ENCODE measurements at regions not wholly inside any gene's neighbourhood (a gene's known extent, or its start where the extent isn't known, plus 50 kb on each side); places are given as distances from the start of the nearest gene placed in this dataset.

DNA sequence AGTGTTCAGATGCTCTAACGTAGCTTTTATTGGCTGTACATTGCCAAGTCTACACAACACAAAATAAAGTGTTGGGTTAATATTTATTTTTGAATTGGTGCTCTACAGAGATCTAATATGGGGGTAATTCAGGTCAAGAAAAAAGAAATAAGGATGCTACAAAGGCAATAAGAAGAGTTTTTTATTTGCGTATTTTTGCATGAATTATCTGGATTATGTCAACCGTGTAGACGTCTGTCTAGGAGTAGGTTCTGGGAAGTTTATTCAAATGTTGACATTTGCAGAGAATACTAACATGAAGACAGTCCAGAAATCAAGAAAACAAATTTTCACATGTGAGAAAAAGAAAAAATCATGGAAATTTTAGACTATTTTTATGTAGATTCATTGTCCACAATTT lies 876.7 kb upstream of the POU3F3 start:
- Histone ChIP-seq H3K27ac (no peak overlapping the region), H3K9me3 (no peaks in the 10 kb centered on the region), H3K27me3 (no peaks in the 10 kb centered on the region), H3K4me1 (no peaks in the 10 kb centered on the region), H3K4me3 (no peak overlapping the region), H3K36me3 (no peaks in the 10 kb centered on the region)
- ATAC-seq, result no peak
- intact Hi-C loops (cut with DNase I), result no loop called here
- 90 to 92% methylated on average over 4 of the region's 4 CpGs for WGBS, 2 donors
- DNase-seq, result no peak
- TF ChIP-seq, protein P1, sequence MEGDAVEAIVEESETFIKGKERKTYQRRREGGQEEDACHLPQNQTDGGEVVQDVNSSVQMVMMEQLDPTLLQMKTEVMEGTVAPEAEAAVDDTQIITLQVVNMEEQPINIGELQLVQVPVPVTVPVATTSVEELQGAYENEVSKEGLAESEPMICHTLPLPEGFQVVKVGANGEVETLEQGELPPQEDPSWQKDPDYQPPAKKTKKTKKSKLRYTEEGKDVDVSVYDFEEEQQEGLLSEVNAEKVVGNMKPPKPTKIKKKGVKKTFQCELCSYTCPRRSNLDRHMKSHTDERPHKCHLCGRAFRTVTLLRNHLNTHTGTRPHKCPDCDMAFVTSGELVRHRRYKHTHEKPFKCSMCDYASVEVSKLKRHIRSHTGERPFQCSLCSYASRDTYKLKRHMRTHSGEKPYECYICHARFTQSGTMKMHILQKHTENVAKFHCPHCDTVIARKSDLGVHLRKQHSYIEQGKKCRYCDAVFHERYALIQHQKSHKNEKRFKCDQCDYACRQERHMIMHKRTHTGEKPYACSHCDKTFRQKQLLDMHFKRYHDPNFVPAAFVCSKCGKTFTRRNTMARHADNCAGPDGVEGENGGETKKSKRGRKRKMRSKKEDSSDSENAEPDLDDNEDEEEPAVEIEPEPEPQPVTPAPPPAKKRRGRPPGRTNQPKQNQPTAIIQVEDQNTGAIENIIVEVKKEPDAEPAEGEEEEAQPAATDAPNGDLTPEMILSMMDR (IDR thresholded peaks at IDR 0.05), result no peak

DNA sequence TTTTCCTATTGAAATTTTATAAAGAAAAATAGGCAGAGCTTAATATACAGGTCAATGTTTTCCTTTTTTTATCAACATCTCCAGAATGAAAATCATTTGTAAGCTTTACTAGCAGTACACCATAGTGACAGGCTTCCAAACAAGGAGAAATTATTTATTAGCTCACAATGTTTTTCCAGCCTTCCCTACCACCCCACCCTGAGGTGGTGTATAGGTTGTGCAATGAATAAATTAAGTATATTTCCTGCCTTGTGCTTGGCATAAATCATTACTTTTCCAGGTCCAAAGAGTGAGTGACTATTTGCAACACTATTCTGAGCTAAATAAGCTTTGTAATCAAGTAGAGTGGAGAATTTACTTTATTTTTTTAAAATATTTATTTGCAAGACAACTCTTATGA lies 876.2 kb upstream of the POU3F3 start:
- Histone ChIP-seq H3K4me3 (no peak overlapping the region), H3K27me3 (no peaks in the 10 kb centered on the region), H3K27ac (no peak overlapping the region), H3K9me3 (no peaks in the 10 kb centered on the region), H3K36me3 (no peaks in the 10 kb centered on the region), H3K4me1 (no peaks in the 10 kb centered on the region)
- TF ChIP-seq, protein P1 (IDR thresholded peaks at IDR 0.05), result no peak
- no peak for ATAC-seq
- DNase-seq, result no peak
- intact Hi-C loops (cut with DNase I), result no loop called here

DNA sequence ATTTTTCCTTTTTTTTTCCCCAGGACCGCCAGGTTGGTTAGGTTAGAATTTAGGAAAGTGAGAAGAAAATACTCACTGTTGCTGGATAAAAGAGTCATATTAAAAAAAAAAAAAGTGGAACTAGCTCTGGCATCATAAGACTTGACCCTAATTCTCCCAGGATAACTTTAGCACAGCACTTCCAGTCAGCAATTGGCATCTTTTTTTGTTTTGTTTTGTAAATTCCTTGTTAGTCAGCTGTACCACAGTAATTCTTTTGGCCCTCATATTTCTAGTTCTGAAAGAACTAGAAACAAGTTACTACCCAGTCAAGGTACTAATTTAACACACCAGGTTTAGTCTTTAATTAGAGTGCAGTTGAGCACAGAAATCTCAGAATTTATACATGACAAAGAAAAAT lies 873.5 kb upstream of the POU3F3 start:
- no peak for ATAC-seq
- intact Hi-C loops (cut with DNase I), result no loop called here

DNA sequence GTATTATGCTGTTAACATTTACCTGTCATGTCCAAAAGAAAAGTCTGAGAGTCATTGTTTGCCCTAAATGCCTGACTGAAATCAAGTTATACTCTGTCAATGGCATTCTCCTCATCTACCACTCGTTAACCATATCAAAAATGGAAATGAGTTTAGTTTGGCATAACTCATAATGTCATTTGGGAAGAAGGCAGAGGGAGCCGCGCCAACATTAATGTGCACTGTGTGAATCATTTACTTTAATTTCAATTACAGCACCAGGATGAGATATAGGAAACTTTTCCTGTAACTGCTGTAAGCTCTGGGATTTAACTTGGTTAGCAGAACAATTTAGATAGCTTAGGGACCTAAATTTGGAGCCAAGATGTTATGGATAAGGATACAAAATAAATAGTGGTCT lies 871.2 kb upstream of the POU3F3 start:
- H3K27me3 ChIP-seq, result no peaks in the 10 kb centered on the region
- H3K36me3 ChIP-seq, result no peaks in the 10 kb centered on the region
- intact Hi-C loops (cut with DNase I), result no loop called here
- no peak for DNase-seq
- no peak for ATAC-seq
- WGBS, 2 donors, result 81 to 84% methylated on average over 3 of the region's 3 CpGs
- H3K27ac ChIP-seq, result no peak overlapping the region
- no peak overlapping the region for H3K4me3 ChIP-seq
- TF ChIP-seq, protein P1 (IDR thresholded peaks at IDR 0.05), result no peak
- H3K9me3 ChIP-seq, result no peaks in the 10 kb centered on the region
- H3K4me1 ChIP-seq, result no peaks in the 10 kb centered on the region

More for the DNA sequence above, 873.5 kb upstream of the POU3F3 start:
- Histone ChIP-seq H3K36me3 (no peaks in the 10 kb centered on the region), H3K4me1 (no peaks in the 10 kb centered on the region), H3K27me3 (no peaks in the 10 kb centered on the region), H3K9me3 (no peaks in the 10 kb centered on the region), H3K4me3 (no peak overlapping the region), H3K27ac (no peak overlapping the region)
- DNase-seq, result no peak
- TF ChIP-seq, protein P1 (IDR thresholded peaks at IDR 0.05), result no peak
- 81 to 92% methylated on average over 1 of the region's 1 CpG for WGBS, 2 donors

DNA sequence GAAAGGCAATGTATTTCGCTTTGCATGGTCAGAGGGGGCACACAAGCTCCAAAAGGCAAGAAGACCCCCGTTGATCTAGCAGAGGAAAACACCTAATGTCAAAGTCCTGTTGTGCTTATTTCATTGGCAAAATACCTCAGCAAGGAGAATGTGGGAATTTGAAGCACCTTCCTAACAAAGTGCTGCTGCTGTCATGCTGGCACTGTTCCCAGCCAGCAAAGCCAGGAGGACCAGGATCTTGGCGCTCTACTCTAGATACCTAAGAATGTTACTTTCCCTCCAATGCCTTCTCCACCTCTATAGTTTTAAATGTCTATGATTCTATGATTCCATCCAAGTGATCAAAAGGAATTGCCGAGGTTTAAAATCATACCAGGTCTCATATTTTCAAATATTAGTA lies 867.9 kb upstream of the POU3F3 start:
- Histone ChIP-seq H3K4me3 (no peak overlapping the region), H3K9me3 (no peaks in the 10 kb centered on the region), H3K4me1 (no peaks in the 10 kb centered on the region), H3K27me3 (no peaks in the 10 kb centered on the region), H3K27ac (no peak overlapping the region), H3K36me3 (no peaks in the 10 kb centered on the region)
- TF ChIP-seq, protein P1 (IDR thresholded peaks at IDR 0.05), result no peak
- no peak for ATAC-seq
- DNase-seq, result no peak
- WGBS, 2 donors, result 72 to 77% methylated on average over 4 of the region's 4 CpGs
- intact Hi-C loops (cut with DNase I), result no loop called here

All from heart right ventricle (tissue), 16 donors.